AG04449 (cell line): ENCODE measurements at regions not wholly inside any gene's neighbourhood (a gene's known extent, or its start where the extent isn't known, plus 50 kb on each side); places are given as distances from the start of the nearest gene placed in this dataset.
"Not testable (repeated sequence)": the region's sequence is repeated elsewhere in the genome, so short reads cannot be mapped to it uniquely, and the experiment has no call there.

Experiments used
- CTCF ChIA-PET: fragments of 350-600 bp; formaldehyde crosslinking; extraction: SDS; loops from one replicate; lab custom pipeline; 2021; ENCODE audit warnings: antibody characterized with exemption; lab: Yijun Ruan, JAX
- POLR2A ChIA-PET: fragments of 400-600, 350-600 bp; formaldehyde crosslinking; extraction: SDS; loops from one replicate; lab custom pipeline; 2020; ENCODE audit warnings: antibody characterized with exemption, inconsistent platforms; lab: Yijun Ruan, JAX
- DNase-seq: peaks from one replicate; pipeline ENCODE4 v3.0.0-alpha.2; 2010; ENCODE audit warnings: low read depth, low spot score
- H3K4me3 ChIP-seq: 2 replicates; pipeline ENCODE4 v1.5.1; 2011; ENCODE audit warnings: low read depth, mild to moderate bottlenecking, control low read depth, low read length
- CTCF ChIP-seq: IDR thresholded peaks from one replicate; pipeline ENCODE4 v1.5.1; 2011; ENCODE audit warnings: mild to moderate bottlenecking, moderate library complexity, low read length, control low read depth, inconsistent platforms; ENCODE audit not compliant: insufficient read depth; ENCODE audit errors: missing control alignments

GRCh38 chr4:58871509-58871908 lies 1761.3 kb upstream of the IGFBP7 start:
- POLR2A ChIA-PET: no interaction called here
- DNase-seq: no peak
- H3K4me3 ChIP-seq: no peak overlapping the region
- CTCF ChIA-PET: no interaction called here
- no peak for TF ChIP-seq CTCF

GRCh38 chr4:58849026-58849425 lies 1738.8 kb upstream of the IGFBP7 start:
- CTCF ChIA-PET: interaction anchor here (0.6 kb wide), 1 partner anchor 1101 kb away, joined by 3 read pairs; no protein-coding TSS in a partner anchor
- no peak for DNase-seq
- no peak for TF ChIP-seq CTCF
- POLR2A ChIA-PET: no interaction called here
- H3K4me3 ChIP-seq: no peak overlapping the region

GRCh38 chr4:58843455-58843854 lies 1733.3 kb upstream of the IGFBP7 start:
- POLR2A ChIA-PET: no interaction called here
- CTCF ChIA-PET: no interaction called here
- no peak for DNase-seq
- H3K4me3 ChIP-seq: no peak overlapping the region
- no peak for TF ChIP-seq CTCF

GRCh38 chr4:58833126-58833525 lies 1722.9 kb upstream of the IGFBP7 start:
- ChIA-PET POLR2A (no interaction called here), CTCF (no interaction called here)
- H3K4me3 ChIP-seq: no peak overlapping the region
- no peak for TF ChIP-seq CTCF
- no peak for DNase-seq

- CTCF ChIA-PET: no interaction called here
- H3K4me3 ChIP-seq: no peak overlapping the region
- DNase-seq: no peak
- POLR2A ChIA-PET: no interaction called here
- no peak for TF ChIP-seq CTCF
These were observed 1715.1 kb upstream of the IGFBP7 start for GRCh38 chr4:58825278-58825677.

- H3K4me3 ChIP-seq, DNase-seq, CTCF ChIA-PET, POLR2A ChIA-PET: not testable (repeated sequence)
These were observed 1708.4 kb upstream of the IGFBP7 start for GRCh38 chr4:58818560-58818959.

DNA sequence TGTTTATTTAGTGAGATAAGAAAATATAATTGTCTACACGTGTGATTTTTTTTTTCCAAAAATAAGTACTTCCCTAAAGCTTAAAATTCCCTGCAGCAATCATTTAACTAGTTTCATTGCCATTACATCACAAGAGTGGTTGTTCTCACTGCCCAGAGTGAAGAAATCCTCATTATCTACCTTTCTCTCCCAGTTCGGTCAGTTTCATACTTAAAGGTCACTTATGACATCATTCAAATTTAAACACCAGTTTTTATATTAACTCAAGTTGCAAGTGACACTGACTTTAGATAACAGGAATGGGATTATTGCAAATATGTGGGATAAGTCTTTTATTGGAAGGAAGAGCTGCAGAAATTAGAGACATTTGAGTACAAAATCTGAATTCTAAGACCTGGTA lies 1699.8 kb upstream of the IGFBP7 start:
- POLR2A ChIA-PET: no interaction called here
- no peak for DNase-seq
- no peak overlapping the region for H3K4me3 ChIP-seq
- CTCF ChIA-PET: no interaction called here
- TF ChIP-seq CTCF: no peak
